ENCODE measurements at regions not wholly inside any gene's neighbourhood (a gene's known extent, or its start where the extent isn't known, plus 50 kb on each side); places are given as distances from the start of the nearest gene placed in this dataset. TPM values are rescaled to one million over a fixed set of nuclear protein-coding genes. Genes with fewer than 3 reads are reported as not detected.

Small RNAs in the stretch of these regions (small RNA-seq; reads per million reads assigned to genes)
- not detected for gene RNU6-413P (ENCODE audit: low read depth)

All from mesenchymal stem cell (in vitro differentiated cells and primary cell).